ENCODE measurements at regions not wholly inside any gene's neighbourhood (a gene's known extent, or its start where the extent isn't known, plus 50 kb on each side); places are given as distances from the start of the nearest gene placed in this dataset.

DNA sequence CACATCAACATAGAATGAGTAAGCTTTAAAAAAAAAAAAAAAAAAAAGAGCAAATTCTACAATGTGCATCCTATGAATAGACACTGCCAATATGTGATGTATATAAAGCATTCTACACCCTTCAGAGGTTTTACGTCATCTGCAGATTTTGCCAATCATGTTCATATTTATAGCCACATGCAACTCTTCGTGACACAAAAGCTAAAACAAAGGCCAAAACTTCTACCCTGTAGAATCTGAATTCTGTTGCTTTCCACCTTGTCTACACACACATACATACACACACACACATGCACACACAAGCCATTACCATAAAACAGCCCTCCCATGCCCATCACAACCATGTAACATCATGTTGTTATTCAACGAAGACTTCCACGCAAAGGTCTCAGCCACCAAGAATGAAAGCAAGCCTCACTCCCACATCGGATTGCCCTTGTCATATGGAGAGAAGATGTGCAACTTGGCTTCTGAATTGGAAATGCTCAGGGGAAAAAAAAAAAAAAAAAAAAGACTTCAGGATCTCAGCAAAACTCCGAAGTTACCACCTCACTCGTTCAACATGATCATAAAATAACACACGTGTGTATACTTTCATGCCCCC, 479.4 kb upstream of the JARID2 start:
- Mint-ChIP-seq H3K9me3 (ENCODE audit: unreplicated experiment) (no peaks in the 10 kb centered on the region), H3K27ac (ENCODE audit: unreplicated experiment) (no peak overlapping the region), H3K27me3 (ENCODE audit: unreplicated experiment) (no peaks in the 10 kb centered on the region), H3K36me3 (ENCODE audit: unreplicated experiment) (no peaks in the 10 kb centered on the region), H3K4me3 (ENCODE audit: unreplicated experiment) (no peak overlapping the region), H3K4me1 (ENCODE audit: unreplicated experiment) (peaks cover 16% of the 10 kb centered on the region)
- TF ChIP-seq, protein P1, sequence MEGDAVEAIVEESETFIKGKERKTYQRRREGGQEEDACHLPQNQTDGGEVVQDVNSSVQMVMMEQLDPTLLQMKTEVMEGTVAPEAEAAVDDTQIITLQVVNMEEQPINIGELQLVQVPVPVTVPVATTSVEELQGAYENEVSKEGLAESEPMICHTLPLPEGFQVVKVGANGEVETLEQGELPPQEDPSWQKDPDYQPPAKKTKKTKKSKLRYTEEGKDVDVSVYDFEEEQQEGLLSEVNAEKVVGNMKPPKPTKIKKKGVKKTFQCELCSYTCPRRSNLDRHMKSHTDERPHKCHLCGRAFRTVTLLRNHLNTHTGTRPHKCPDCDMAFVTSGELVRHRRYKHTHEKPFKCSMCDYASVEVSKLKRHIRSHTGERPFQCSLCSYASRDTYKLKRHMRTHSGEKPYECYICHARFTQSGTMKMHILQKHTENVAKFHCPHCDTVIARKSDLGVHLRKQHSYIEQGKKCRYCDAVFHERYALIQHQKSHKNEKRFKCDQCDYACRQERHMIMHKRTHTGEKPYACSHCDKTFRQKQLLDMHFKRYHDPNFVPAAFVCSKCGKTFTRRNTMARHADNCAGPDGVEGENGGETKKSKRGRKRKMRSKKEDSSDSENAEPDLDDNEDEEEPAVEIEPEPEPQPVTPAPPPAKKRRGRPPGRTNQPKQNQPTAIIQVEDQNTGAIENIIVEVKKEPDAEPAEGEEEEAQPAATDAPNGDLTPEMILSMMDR (IDR thresholded peaks at IDR 0.05), result no peak
- no peak for DNase-seq (ENCODE audit: extremely low spot score, unreplicated experiment)

DNA sequence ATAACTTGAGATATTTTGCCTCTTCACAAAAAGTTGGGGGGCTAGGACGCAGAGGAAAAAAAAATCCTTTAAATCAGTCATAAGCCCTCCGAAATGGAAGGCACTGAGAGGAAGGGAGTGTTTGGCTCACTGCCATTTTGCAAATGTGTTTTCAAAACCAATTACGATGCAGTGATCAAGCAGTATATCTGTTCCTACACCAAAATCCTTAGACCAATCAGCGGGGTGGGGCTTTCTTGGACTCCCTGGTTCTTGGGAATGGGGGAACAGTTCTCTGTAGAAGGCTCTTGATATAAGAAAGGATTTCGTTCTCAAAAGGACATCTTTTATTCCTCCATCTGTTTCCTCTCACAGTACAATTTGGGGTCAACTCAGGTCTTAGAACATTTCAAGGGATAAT, 478.6 kb upstream of the JARID2 start:
- H3K4me3 Mint-ChIP-seq (ENCODE audit: unreplicated experiment), result no peak overlapping the region
- no peaks in the 10 kb centered on the region for H3K27me3 Mint-ChIP-seq (ENCODE audit: unreplicated experiment)
- DNase-seq (ENCODE audit: extremely low spot score, unreplicated experiment), result no peak
- H3K9me3 Mint-ChIP-seq (ENCODE audit: unreplicated experiment), result no peaks in the 10 kb centered on the region
- peaks cover 16% of the 10 kb centered on the region for H3K4me1 Mint-ChIP-seq (ENCODE audit: unreplicated experiment)
- TF ChIP-seq, protein P1 (IDR thresholded peaks at IDR 0.05), result no peak
- no peaks in the 10 kb centered on the region for H3K36me3 Mint-ChIP-seq (ENCODE audit: unreplicated experiment)
- H3K27ac Mint-ChIP-seq (ENCODE audit: unreplicated experiment), result peak overlapping the region; percentile 4

DNA sequence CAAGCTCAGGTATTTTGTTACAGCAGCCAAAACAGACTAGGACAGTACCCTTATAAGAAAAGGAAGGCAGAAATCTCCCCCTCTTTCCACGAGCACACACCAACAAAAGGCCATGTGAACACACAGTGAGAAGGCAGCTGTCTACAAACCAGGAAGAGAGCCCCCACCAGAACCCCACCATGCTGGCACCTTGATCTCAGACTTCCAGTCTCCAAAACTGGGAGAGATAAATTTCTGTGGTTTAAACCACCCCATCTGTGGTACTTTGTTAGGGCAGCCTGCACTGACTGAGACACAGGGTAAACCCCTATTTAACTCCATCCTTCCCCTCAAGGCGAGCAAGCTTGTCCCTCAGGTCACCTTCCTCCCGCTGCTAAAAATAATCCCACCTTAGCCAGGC, 475.8 kb upstream of the JARID2 start:
- DNase-seq (ENCODE audit: extremely low spot score, unreplicated experiment), result no peak
- no peaks in the 10 kb centered on the region for H3K9me3 Mint-ChIP-seq (ENCODE audit: unreplicated experiment)
- H3K27me3 Mint-ChIP-seq (ENCODE audit: unreplicated experiment), result no peaks in the 10 kb centered on the region
- H3K4me3 Mint-ChIP-seq (ENCODE audit: unreplicated experiment), result no peak overlapping the region
- no peaks in the 10 kb centered on the region for H3K36me3 Mint-ChIP-seq (ENCODE audit: unreplicated experiment)
- TF ChIP-seq, protein P1 (IDR thresholded peaks at IDR 0.05), result no peak
- H3K4me1 Mint-ChIP-seq (ENCODE audit: unreplicated experiment), result peaks cover 16% of the 10 kb centered on the region
- no peak overlapping the region for H3K27ac Mint-ChIP-seq (ENCODE audit: unreplicated experiment)

DNA sequence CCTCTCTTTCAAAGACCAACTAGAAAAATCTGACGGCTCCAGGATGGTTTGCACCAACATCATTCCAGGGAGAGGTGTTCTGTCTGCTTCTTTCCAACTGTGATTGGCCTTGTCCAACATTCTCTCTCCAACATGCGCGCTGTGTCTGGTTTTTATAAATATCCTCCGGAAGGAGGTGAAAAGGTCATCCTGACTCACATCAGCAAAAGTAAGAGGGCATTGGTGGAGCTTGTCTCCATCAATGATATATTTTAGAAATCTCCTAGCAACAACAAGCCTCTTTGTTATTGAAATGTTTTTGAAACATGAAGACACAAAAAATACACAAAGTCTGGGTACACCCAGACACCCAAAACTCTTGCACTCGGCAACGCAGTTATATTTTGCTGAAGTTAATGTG, 475.3 kb upstream of the JARID2 start:
- TF ChIP-seq, protein P1 (IDR thresholded peaks at IDR 0.05), result no peak
- H3K27me3 Mint-ChIP-seq (ENCODE audit: unreplicated experiment), result no peaks in the 10 kb centered on the region
- DNase-seq (ENCODE audit: extremely low spot score, unreplicated experiment), result no peak
- H3K27ac Mint-ChIP-seq (ENCODE audit: unreplicated experiment), result peak overlapping the region; percentile 16
- peaks cover 16% of the 10 kb centered on the region for H3K4me1 Mint-ChIP-seq (ENCODE audit: unreplicated experiment)
- no peaks in the 10 kb centered on the region for H3K36me3 Mint-ChIP-seq (ENCODE audit: unreplicated experiment)
- H3K9me3 Mint-ChIP-seq (ENCODE audit: unreplicated experiment), result no peaks in the 10 kb centered on the region
- H3K4me3 Mint-ChIP-seq (ENCODE audit: unreplicated experiment), result no peak overlapping the region

DNA sequence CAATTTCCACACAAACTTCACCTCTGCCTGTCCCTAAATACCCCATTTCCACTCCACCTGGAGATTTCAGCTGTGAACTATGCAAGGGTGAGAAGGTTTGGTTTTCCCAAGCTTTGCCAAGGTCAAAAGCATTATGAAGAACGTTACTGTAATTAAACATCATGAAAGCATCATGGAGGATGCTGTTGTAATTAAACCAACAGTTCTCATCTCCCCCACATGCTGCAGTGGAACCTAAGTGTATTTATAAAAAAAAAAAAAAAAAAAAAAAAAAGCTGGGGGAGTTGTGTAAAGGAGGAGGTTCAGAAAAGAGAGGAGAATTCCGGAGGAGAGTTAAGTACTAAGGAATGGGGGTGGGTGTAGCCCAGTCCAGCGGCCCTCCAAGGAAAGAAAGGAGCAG, 474.9 kb upstream of the JARID2 start:
- DNase-seq (ENCODE audit: extremely low spot score, unreplicated experiment), result no peak
- no peaks in the 10 kb centered on the region for H3K27me3 Mint-ChIP-seq (ENCODE audit: unreplicated experiment)
- no peaks in the 10 kb centered on the region for H3K9me3 Mint-ChIP-seq (ENCODE audit: unreplicated experiment)
- H3K27ac Mint-ChIP-seq (ENCODE audit: unreplicated experiment), result peak overlapping the region; percentile 16
- H3K4me1 Mint-ChIP-seq (ENCODE audit: unreplicated experiment), result peaks cover 16% of the 10 kb centered on the region
- TF ChIP-seq, protein P1 (IDR thresholded peaks at IDR 0.05), result no peak
- no peak overlapping the region for H3K4me3 Mint-ChIP-seq (ENCODE audit: unreplicated experiment)
- no peaks in the 10 kb centered on the region for H3K36me3 Mint-ChIP-seq (ENCODE audit: unreplicated experiment)

Data from osteocyte (in vitro differentiated cells).